Activated naive CD8-positive, alpha-beta T cell treated with anti-CD3 and anti-CD28 coated beads for 36 hours (primary cell): ENCODE measurements at regions not wholly inside any gene's neighbourhood (a gene's known extent, or its start where the extent isn't known, plus 50 kb on each side); places are given as distances from the start of the nearest gene placed in this dataset.

ENCODE experiments used
- DNase-seq: peaks from one replicate; pipeline ENCODE4 v3.0.0; 2021
- H3K27ac Mint-ChIP-seq: one replicate; pipeline ENCODE4 v1.8.0; 2022; ENCODE audit warnings: mild to moderate bottlenecking, moderate library complexity, mixed read lengths
- H3K27me3 Mint-ChIP-seq: one replicate; pipeline ENCODE4 v1.8.0; 2022; ENCODE audit warnings: mild to moderate bottlenecking, mixed read lengths
- H3K36me3 Mint-ChIP-seq: one replicate; pipeline ENCODE4 v1.8.0; 2021; ENCODE audit warnings: mild to moderate bottlenecking, mixed read lengths
- H3K4me1 Mint-ChIP-seq: one replicate; pipeline ENCODE4 v1.8.0; 2021; ENCODE audit warnings: mixed read lengths
- H3K4me3 Mint-ChIP-seq: one replicate; pipeline ENCODE4 v1.8.0; 2022; ENCODE audit warnings: mild to moderate bottlenecking, moderate library complexity, mixed read lengths
- H3K9me3 Mint-ChIP-seq: one replicate; pipeline ENCODE4 v1.8.0; 2022; ENCODE audit warnings: mixed read lengths

DNA sequence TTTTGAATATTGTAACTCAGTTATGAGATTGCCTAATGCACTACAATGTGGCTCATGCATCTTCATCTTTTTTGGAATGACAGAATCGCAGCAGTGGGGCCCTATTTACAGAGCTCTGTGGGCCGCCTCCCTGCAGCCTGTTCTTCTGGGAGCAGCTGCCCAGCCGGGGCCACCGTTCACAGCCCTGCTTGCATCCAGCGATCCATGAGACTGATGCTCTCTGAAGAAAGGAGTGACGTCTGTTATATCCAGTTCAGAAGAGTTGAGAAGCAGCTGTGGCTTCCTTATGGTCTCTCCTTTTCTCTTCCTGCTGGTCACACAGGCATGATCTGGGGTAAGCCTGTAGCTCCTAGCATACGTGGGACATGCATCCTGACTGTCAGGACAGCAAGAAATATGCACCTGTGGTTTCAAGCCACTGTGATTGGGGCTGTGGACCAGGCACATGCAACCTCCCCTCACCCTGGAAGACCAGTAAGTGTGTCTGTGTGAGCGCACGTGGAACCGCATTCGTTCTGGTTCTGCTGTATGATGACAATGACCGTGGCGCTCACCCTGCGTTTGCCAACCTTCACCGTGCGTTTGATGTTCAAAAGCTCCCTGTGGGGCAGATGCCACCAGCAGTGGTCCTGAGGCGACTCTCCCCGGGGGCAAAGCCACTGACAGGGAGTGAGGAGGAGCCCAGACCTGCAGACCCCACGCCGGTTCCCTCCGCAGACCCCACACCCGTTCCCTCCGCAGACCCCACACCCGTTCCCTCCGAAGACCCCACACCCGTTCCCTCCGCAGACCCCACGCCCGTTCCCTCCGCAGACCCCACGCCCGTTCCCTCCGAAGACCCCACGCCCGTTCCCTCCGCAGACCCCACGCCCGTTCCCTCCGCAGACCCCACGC is 189.8 kb downstream of the TMEM18 start:
- no peak for DNase-seq
- Mint-ChIP-seq H3K4me1 (no peaks in the 10 kb centered on the region), H3K4me3 (no peak overlapping the region), H3K27me3 (no peaks in the 10 kb centered on the region), H3K27ac (no peak overlapping the region), H3K36me3 (no peaks in the 10 kb centered on the region), H3K9me3 (no peaks in the 10 kb centered on the region)

DNA sequence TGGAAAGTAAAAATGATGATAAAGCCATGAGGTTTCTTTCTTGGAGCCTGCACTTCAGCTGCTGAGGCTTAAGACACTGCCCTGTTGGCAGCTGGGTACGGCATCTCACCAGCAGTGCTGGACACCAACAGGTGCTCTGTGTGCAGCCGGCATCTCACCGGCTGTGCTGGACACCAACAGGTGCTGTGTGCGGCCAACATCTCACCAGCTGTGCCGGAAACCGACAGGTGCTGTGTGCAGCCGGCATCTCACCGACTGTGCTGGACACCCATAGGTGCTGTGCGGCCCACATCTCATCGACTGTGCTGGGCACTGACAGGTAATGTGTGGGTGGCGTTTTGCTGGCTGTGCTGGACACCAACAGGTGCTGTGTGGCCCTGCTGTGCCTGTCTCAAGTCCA is 190.8 kb downstream of the TMEM18 start:
- DNase-seq, result no peak
- Mint-ChIP-seq H3K4me1 (no peaks in the 10 kb centered on the region), H3K36me3 (no peaks in the 10 kb centered on the region), H3K27ac (no peak overlapping the region), H3K9me3 (no peaks in the 10 kb centered on the region), H3K27me3 (no peaks in the 10 kb centered on the region), H3K4me3 (no peak overlapping the region)

DNA sequence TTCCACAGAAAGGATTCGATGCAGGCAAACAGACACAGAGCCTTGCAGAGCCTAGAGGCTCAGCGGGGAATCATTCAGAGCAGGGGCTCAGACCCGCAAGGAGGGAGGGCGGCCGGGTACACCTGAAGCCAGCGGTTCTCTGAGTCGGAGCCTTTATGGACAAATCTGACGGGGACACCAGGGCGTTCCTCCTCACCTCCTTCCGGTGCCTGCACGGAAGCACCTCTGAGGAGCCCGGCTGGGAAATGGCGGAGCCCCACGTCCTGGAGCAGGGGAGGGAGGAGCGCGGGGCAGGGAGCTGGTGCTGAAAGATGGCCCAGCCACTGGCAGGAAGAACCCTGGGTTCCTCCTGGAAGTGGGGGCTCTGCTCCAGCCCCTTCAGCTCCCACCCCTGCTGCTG is 193.5 kb upstream of the ALKAL2 start:
- no peak for DNase-seq
- no peaks in the 10 kb centered on the region for H3K36me3 Mint-ChIP-seq
- H3K4me1 Mint-ChIP-seq, result no peaks in the 10 kb centered on the region
- H3K27me3 Mint-ChIP-seq, result no peaks in the 10 kb centered on the region
- H3K9me3 Mint-ChIP-seq, result no peaks in the 10 kb centered on the region
- H3K27ac Mint-ChIP-seq, result no peak overlapping the region
- no peak overlapping the region for H3K4me3 Mint-ChIP-seq

DNA sequence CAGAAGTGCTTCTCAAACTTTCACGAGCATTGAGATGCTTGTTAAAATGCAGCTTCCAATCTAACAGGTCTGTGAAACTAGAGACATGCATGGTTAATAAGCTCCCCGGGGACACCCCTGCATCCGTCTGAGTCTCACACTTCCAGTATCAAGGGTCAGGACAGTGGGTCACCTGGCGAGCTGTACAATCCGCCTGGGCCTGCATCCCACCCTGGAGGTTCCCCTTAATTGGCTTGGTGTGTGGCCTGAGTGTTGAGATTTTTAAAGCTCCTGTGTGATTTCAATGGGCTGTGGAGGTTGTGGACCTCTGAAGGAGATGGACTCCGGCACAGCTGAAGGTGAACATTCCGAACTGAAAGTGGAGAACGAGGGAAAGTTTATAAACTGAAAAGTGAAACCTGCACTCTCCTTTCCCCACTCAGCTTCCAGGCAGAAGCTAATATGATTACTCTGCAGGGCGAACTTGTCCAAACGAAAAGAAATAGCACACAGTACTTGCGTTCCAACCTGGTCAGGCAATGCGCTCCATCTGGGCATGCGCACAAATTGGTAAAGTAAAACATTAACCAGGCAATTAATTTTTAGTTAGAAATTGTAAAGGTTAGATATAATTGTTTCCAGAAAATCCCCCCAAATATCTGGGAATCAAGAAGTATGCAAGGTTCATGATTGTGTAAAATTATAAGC is 191.7 kb upstream of the ALKAL2 start:
- H3K9me3 Mint-ChIP-seq, result peaks cover 2% of the 10 kb centered on the region
- no peak overlapping the region for H3K27ac Mint-ChIP-seq
- H3K4me1 Mint-ChIP-seq, result no peaks in the 10 kb centered on the region
- no peaks in the 10 kb centered on the region for H3K36me3 Mint-ChIP-seq
- no peak overlapping the region for H3K4me3 Mint-ChIP-seq
- no peaks in the 10 kb centered on the region for H3K27me3 Mint-ChIP-seq
- DNase-seq, result no peak

DNA sequence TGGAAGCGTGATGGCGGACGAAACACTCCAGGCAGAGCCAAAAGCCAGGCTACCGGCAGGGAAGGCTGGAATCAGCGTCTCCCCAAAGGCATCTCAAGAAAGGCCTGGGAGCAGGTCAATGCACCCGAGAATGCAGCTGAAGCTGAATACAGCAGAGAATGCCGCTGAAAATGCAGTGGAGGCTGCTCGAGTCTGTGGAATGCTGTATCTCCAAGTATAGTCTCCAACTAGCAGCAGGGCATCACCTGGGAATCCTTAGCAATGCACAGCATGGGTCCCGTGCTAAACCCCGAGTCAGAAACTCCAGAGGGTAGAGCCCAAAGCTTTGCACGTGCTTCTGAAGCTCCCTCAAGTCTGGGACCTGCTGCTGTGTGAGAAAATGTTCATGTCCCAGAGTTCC is 191.1 kb upstream of the ALKAL2 start:
- no peaks in the 10 kb centered on the region for H3K27me3 Mint-ChIP-seq
- peaks cover 3% of the 10 kb centered on the region for H3K9me3 Mint-ChIP-seq
- no peak overlapping the region for H3K27ac Mint-ChIP-seq
- no peaks in the 10 kb centered on the region for H3K4me1 Mint-ChIP-seq
- DNase-seq, result no peak
- H3K36me3 Mint-ChIP-seq, result peaks cover 3% of the 10 kb centered on the region
- H3K4me3 Mint-ChIP-seq, result no peak overlapping the region

DNA sequence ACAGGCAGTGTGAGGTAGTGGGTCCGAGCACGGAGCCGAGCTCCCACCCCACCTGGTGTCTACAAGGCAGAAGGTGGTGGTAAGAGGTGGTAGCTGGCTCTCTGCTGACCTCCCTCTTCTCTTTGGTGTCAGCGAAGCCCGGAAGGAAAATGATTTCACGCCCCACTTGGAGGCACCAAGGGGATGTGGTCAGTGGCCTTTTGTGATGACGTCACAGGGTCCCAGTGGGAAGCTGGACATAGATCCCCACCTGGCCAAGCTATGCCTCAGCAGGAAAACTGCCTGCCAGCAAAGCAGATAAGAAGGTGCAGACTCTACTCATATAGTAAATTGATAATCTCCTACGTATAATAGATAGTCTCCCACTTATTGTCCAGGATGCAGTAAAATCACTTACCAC is 183.7 kb upstream of the ALKAL2 start:
- H3K27me3 Mint-ChIP-seq, result peaks cover 28% of the 10 kb centered on the region
- no peak for DNase-seq
- H3K4me3 Mint-ChIP-seq, result no peak overlapping the region
- no peak overlapping the region for H3K27ac Mint-ChIP-seq
- peaks cover 7% of the 10 kb centered on the region for H3K9me3 Mint-ChIP-seq
- H3K4me1 Mint-ChIP-seq, result peaks cover 4% of the 10 kb centered on the region
- peaks cover 3% of the 10 kb centered on the region for H3K36me3 Mint-ChIP-seq

DNA sequence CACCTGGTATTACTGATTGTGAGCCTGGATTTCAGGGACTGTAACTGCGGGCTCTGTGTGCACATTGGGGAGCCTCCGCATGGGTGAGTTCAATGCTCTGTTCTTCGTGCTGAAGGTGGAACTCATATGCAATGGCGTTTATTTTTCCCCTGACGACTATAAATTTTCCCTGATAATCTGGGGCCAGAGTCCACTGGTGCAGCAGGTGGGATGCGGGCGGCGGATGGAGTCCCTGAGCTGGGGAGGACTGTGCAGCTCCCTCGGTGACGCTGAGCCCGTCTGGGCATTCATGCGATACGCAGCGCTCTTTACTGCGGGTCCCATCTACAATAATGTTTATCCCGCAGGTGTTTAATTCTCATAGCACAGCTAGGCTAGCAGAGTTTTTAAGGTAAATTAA is 181.6 kb upstream of the ALKAL2 start:
- Mint-ChIP-seq H3K36me3 (peaks cover 3% of the 10 kb centered on the region), H3K27ac (no peak overlapping the region), H3K4me3 (no peak overlapping the region), H3K9me3 (peaks cover 5% of the 10 kb centered on the region), H3K4me1 (peaks cover 4% of the 10 kb centered on the region), H3K27me3 (peaks cover 44% of the 10 kb centered on the region)
- no peak for DNase-seq

DNA sequence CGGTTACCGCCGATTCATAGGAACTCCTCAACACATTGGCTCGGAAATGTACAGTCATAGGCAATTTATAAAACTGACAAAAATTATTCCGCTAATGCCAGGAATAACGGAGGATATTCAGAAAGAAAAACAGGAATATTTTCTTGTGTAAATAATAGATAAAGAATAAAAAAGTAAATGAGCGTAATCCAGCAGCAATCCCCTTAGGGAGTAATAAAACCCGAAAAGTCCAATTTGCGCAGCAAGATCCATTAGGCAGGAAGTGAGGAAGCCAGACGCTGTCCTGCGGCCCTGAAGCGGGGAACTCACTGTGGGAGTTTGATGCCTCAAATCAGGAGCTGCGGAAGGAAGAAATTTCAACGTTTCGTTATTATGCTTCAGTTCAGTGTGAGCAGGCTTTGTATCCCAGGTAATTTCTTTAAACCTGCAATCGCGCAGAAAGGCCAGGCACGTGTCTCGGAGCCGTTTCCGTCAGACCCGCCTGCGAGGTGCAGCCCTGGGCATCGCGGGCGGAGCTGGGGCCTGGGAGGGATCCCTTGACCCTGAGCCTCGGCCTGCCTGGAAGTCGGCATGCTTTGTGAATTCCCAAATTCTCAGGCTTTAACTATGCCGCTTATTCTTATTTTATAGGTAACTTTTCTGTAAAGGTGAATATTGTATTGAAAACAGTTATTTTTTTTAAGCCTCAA is 180.9 kb upstream of the ALKAL2 start:
- Mint-ChIP-seq H3K36me3 (no peaks in the 10 kb centered on the region), H3K27me3 (peaks cover 44% of the 10 kb centered on the region), H3K9me3 (peaks cover 4% of the 10 kb centered on the region), H3K4me3 (no peak overlapping the region), H3K27ac (no peak overlapping the region), H3K4me1 (peaks cover 4% of the 10 kb centered on the region)
- DNase-seq, result no peak

DNA sequence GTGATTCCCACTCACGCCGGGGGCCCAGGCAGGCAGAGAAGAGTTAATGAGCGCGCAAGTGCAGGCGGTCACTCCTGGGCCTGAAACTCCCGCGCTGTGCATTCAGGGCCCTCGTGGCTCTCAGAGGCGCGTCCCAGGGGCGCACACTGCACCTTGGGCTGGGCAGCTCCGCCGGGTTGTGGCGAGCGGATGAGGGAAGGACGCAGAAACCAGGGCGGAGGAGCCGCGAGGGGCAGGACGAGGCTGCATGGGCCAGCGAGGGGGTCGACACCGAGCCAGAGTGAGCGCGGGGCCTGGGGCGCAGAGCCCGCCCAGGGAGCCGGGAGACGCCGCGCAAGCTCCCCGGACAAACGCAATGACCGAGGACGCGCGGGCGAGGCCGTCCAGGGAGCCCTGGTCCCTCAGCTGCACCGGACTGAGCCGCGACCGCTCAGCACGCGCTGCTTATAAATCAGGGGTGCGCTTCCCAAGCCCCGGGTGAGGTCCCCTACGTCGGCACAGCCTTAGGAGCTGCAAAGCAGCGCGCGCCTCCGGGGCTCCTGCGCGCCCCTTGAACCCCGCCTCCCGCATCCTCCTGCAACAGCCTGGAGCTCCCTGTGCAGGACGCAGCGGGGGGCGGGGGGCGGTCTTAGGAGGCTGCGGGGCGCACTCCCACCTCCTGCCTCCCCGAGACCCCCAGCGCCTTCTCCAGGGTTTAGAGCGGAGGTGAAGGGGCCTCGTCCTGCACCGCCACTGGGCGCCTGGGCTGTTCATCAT is 180.2 kb upstream of the ALKAL2 start:
- Mint-ChIP-seq H3K27me3 (peaks cover 50% of the 10 kb centered on the region), H3K9me3 (peaks cover 4% of the 10 kb centered on the region), H3K4me3 (peak overlapping the region; percentile 37), H3K4me1 (peaks cover 4% of the 10 kb centered on the region), H3K36me3 (no peaks in the 10 kb centered on the region), H3K27ac (no peak overlapping the region)
- no peak for DNase-seq

DNA sequence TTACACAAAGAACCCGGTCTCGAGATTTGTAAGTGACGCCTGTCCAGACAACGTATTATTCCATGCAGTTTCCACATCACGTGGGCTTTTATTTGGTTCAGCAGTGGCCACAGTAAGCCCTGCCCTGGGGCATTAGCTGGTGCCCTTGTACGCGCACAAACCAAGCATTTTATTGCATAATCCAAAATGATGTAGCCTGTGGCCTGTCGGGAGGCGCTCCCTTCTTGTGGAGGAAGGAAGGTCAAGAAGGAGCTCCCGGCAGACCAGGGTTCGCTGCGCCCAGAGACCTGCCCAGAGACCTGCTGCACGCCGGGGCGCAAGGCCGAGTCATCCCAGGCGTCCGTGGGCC is 179.6 kb upstream of the ALKAL2 start:
- no peak for DNase-seq
- peaks cover 4% of the 10 kb centered on the region for H3K4me1 Mint-ChIP-seq

DNA sequence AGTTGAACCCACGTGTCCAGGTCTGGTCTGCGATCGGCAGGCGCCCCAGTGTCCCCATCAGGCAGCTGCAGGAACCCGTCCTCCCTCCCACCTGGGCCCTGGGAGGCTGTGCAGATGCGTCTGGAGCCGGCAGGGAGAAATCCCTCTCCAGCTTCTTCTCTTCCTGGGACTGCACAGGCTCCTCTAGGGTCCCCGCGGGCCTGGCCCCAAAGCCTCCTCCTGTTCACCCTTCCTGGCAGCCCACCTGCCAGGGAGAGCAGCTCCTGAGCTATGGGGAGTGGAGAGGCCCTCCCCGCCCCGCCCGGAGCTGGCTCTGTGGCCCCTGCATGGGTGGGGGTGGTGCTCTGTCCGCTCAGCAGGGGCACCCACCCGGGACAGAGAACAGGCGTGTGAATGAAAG is 179.2 kb upstream of the ALKAL2 start:
- no peak for DNase-seq
- Mint-ChIP-seq H3K9me3 (no peaks in the 10 kb centered on the region), H3K4me1 (peaks cover 4% of the 10 kb centered on the region), H3K27me3 (peaks cover 57% of the 10 kb centered on the region), H3K4me3 (no peak overlapping the region), H3K27ac (no peak overlapping the region), H3K36me3 (no peaks in the 10 kb centered on the region)

More for the DNA sequence above, 179.6 kb upstream of the ALKAL2 start:
- no peak overlapping the region for H3K27ac Mint-ChIP-seq
- no peaks in the 10 kb centered on the region for H3K36me3 Mint-ChIP-seq
- H3K9me3 Mint-ChIP-seq, result no peaks in the 10 kb centered on the region
- no peak overlapping the region for H3K4me3 Mint-ChIP-seq
- peaks cover 53% of the 10 kb centered on the region for H3K27me3 Mint-ChIP-seq

DNA sequence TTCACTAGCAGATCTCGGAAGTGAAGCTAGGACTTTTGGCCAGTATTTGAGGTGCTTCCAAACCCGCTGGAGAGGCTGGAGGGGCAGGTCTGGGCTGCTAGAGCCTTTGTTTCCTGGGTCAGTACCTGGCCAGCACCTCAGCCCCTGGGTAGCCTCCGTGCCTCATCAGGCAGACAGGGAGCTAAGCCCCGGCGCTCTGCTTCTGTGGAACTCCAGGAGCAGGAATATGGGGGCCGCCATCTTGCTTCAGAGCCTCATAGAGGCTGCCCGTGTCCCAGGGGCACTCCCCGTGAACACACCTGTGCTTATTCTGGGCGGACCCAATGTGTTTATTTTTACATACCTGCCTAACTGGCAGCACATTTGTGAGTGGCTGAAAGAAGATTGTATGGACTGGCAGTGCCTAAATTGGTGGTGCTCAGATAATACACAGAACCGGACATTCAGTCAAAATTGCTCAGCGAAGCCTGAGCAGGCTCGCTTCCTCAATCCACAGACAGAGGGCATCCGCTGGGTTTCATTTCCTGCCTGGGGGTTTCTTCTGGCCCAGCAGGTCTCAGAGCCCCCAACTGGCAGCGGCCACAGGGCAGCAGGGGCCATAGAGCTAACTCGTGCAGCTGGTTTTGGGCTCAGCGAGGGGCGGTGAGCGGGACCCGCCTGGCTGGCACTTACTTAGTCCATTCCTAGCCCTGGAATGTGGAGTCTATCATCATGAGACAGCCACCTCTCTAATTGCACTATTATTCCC is 176.8 kb upstream of the ALKAL2 start:
- no peak for DNase-seq
- no peak overlapping the region for H3K27ac Mint-ChIP-seq
- no peaks in the 10 kb centered on the region for H3K9me3 Mint-ChIP-seq
- H3K36me3 Mint-ChIP-seq, result no peaks in the 10 kb centered on the region
- H3K27me3 Mint-ChIP-seq, result peaks cover 78% of the 10 kb centered on the region
- peaks cover 22% of the 10 kb centered on the region for H3K4me1 Mint-ChIP-seq
- no peak overlapping the region for H3K4me3 Mint-ChIP-seq

DNA sequence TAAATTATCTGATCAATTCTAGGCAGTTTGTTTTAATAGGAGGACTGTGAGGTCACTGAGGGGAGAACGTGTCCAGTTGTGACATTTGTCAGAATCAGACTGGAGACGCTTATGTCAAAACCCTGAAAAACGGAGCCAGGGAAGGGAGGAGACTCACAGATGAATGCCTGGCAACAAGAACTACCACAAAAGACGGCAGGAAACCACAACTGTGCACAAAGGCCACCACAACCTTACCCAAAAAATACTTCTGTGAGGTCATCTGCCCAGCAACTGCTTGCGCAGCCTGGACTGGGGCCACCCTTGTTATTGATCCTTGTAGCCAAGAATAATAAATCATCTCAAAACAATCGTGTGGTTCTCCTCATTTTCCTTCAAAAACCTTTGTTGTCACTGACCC is 173.0 kb upstream of the ALKAL2 start:
- no peaks in the 10 kb centered on the region for H3K9me3 Mint-ChIP-seq
- H3K4me3 Mint-ChIP-seq, result peak overlapping the region; percentile 57
- no peak overlapping the region for H3K27ac Mint-ChIP-seq
- H3K36me3 Mint-ChIP-seq, result no peaks in the 10 kb centered on the region
- peaks cover 74% of the 10 kb centered on the region for H3K27me3 Mint-ChIP-seq
- peak; percentile 31 for DNase-seq
- peaks cover 20% of the 10 kb centered on the region for H3K4me1 Mint-ChIP-seq

DNA sequence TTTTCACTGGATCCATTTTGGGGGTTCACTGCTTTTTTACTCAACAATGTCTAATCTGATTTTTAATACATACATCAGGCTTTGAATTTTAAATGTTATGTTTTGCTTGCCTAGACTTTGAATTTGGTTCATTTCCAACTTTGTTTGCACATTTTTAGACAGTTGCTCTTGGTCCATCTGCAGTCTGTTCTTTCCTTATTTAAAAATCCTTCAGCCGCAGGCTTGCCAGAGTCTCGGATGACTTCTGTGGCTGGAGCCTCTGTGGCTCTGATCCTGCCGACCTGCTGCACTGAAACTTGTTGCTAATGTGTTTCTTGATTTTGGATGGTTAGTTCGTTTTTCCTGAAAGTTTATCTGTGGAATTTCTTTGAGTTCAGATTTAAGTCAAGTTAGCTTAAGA is 172.0 kb upstream of the ALKAL2 start:
- Mint-ChIP-seq H3K4me3 (no peak overlapping the region), H3K27ac (no peak overlapping the region), H3K4me1 (peaks cover 24% of the 10 kb centered on the region), H3K27me3 (peaks cover 73% of the 10 kb centered on the region), H3K36me3 (no peaks in the 10 kb centered on the region), H3K9me3 (no peaks in the 10 kb centered on the region)
- no peak for DNase-seq
